ENCODE measurements at regions not wholly inside any gene's neighbourhood (a gene's known extent, or its start where the extent isn't known, plus 50 kb on each side); places are given as distances from the start of the nearest gene placed in this dataset.

DNA sequence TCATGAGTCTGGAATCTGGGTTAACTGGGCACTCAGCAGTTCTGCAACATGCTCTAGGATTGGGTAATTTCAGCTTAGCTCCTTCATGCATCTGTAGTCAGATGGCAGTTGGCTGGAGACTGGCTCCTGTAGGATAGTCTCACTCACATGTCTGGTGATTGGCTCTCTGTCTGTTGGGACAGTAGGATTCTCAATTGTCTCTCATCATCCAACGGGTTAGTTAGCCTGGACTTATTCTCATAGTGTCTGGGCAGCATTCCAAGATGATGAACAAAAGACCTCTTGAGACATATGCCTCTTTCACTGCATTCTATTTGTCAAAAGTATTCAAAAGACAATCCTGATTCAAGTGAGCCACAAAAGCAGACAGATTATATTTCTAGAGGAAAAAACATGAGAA, 795.6 kb upstream of the GALNTL6 start (continued):
- TF ChIP-seq MGA (IDR thresholded peaks at IDR 0.05): no peak

Data from K562 (cell line).